Neuronal stem cell (in vitro differentiated cells): ENCODE measurements at regions not wholly inside any gene's neighbourhood (a gene's known extent, or its start where the extent isn't known, plus 50 kb on each side); places are given as distances from the start of the nearest gene placed in this dataset.

Experiments used
- DNase-seq: peaks from one replicate; pipeline ENCODE4 v3.0.0-alpha.2; 2013; ENCODE audit warnings: low spot score
- H2AFZ ChIP-seq: one replicate; pipeline ENCODE4 v1.6.1; 2013; ENCODE audit warnings: mild to moderate bottlenecking, low read length, inconsistent platforms
- H2AK5ac ChIP-seq: 2 replicates; pipeline ENCODE4 v1.6.1; 2013; ENCODE audit warnings: low read depth, mild to moderate bottlenecking, inconsistent platforms, low read length, moderate library complexity, mixed read lengths
- H2BK120ac ChIP-seq: 2 replicates; pipeline ENCODE4 v1.6.1; 2013; ENCODE audit warnings: low read depth, mild to moderate bottlenecking, inconsistent platforms, low read length, moderate library complexity, mixed read lengths
- H2BK12ac ChIP-seq: one replicate; pipeline ENCODE4 v1.6.1; 2013; ENCODE audit warnings: low read length, inconsistent platforms
- H2BK15ac ChIP-seq: 2 replicates; pipeline ENCODE4 v1.6.1; 2013; ENCODE audit warnings: mild to moderate bottlenecking, low read length, inconsistent platforms, mixed read lengths
- H2BK5ac ChIP-seq: one replicate; pipeline ENCODE4 v1.6.1; 2013; ENCODE audit warnings: inconsistent platforms, mild to moderate bottlenecking, low read length, moderate library complexity
- H3K14ac ChIP-seq: one replicate; pipeline ENCODE4 v1.6.1; 2013; ENCODE audit warnings: low read length, inconsistent platforms
- H3K18ac ChIP-seq: 2 replicates; pipeline ENCODE4 v1.6.1; 2013; ENCODE audit warnings: low read length, inconsistent platforms
- H3K23ac ChIP-seq: 2 replicates; pipeline ENCODE4 v1.6.1; 2013; ENCODE audit warnings: low read depth, mild to moderate bottlenecking, mixed read lengths, low read length, inconsistent platforms; ENCODE audit not compliant: poor library complexity
- H3K27ac ChIP-seq: replicated peaks from 3 replicates; pipeline ENCODE4 v1.5.1; 2013; ENCODE audit warnings: low read length, inconsistent platforms
- H3K27me3 ChIP-seq, 3 experiments: 2 replicates each; pipeline ENCODE4 v1.6.1; 2013; ENCODE audit warnings: low read length in 3 of 3, mild to moderate bottlenecking in 2 of 3, inconsistent platforms in 1 of 3, low read depth in 1 of 3, mixed read lengths in 1 of 3, moderate library complexity in 1 of 3; ENCODE audit not compliant: control insufficient read depth in 3 of 3, insufficient read depth in 3 of 3
- H3K36me3 ChIP-seq, 2 donors: replicated peaks in 1 of 2; 2 replicates each; pipeline ENCODE4 v1.6.1; 2013; ENCODE audit warnings: low read length in 2 of 2; ENCODE audit not compliant: control insufficient read depth in 2 of 2, insufficient read depth in 2 of 2
- H3K4ac ChIP-seq: 2 replicates; pipeline ENCODE4 v1.6.1; 2013; ENCODE audit warnings: inconsistent platforms, mild to moderate bottlenecking, low read length, moderate library complexity
- H3K4me1 ChIP-seq, 2 donors: 1 replicate in 1 of 2; 2 replicates in 1 of 2; pipeline ENCODE4 v1.6.1; 2013; ENCODE audit warnings: low read length in 2 of 2, low read depth in 1 of 2; ENCODE audit not compliant: control insufficient read depth in 2 of 2, insufficient read depth in 1 of 2
- H3K4me2 ChIP-seq: one replicate; pipeline ENCODE4 v1.6.1; 2013; ENCODE audit warnings: mild to moderate bottlenecking, low read length, inconsistent platforms; ENCODE audit not compliant: insufficient read depth, poor library complexity, severe bottlenecking
- H3K4me3 ChIP-seq, 2 donors: 2 replicates each; pipeline ENCODE4 v1.5.1; 2013; ENCODE audit warnings: low read length in 2 of 2, mild to moderate bottlenecking in 2 of 2, inconsistent platforms in 1 of 2, moderate library complexity in 1 of 2
- H3K79me1 ChIP-seq: one replicate; pipeline ENCODE4 v1.6.1; 2013; ENCODE audit warnings: low read depth, mild to moderate bottlenecking, inconsistent platforms, low read length, moderate library complexity
- H3K9ac ChIP-seq: one replicate; pipeline ENCODE4 v1.6.1; 2013; ENCODE audit warnings: mild to moderate bottlenecking, low read depth, low read length, inconsistent platforms; ENCODE audit not compliant: poor library complexity
- H3K9me3 ChIP-seq, 2 donors: replicated peaks in 1 of 2; 2 replicates each; pipeline versions ENCODE3 to v1.6.1; 2013; ENCODE audit warnings: low read length in 2 of 2, mild to moderate bottlenecking in 2 of 2, inconsistent platforms in 1 of 2, low read depth in 1 of 2, mixed read lengths in 1 of 2, moderate library complexity in 1 of 2; ENCODE audit not compliant: control insufficient read depth in 2 of 2, insufficient read depth in 1 of 2
- H4K8ac ChIP-seq: one replicate; pipeline ENCODE4 v1.6.1; 2013; ENCODE audit warnings: low read depth, mild to moderate bottlenecking, inconsistent platforms, low read length, moderate library complexity
- H4K91ac ChIP-seq: one replicate; pipeline ENCODE4 v1.6.1; 2013; ENCODE audit warnings: low read length, low read depth, mild to moderate bottlenecking, inconsistent platforms; ENCODE audit not compliant: poor library complexity
- WGBS, 2 donors: extraction: QIAGEN DNeasy Blood & Tissue Kit; methylation state at CpG; one replicate each; pipeline ENCODE4 v1.1.7; 2013; ENCODE audit warnings: missing lambda C conversion rate in 2 of 2, mixed read lengths in 1 of 2; ENCODE audit not compliant: insufficient read length in 2 of 2, insufficient replicate concordance in 1 of 2; ENCODE audit errors: extremely low coverage in 2 of 2; 5-methylcytosine and 5-hydroxymethylcytosine counted together

DNA sequence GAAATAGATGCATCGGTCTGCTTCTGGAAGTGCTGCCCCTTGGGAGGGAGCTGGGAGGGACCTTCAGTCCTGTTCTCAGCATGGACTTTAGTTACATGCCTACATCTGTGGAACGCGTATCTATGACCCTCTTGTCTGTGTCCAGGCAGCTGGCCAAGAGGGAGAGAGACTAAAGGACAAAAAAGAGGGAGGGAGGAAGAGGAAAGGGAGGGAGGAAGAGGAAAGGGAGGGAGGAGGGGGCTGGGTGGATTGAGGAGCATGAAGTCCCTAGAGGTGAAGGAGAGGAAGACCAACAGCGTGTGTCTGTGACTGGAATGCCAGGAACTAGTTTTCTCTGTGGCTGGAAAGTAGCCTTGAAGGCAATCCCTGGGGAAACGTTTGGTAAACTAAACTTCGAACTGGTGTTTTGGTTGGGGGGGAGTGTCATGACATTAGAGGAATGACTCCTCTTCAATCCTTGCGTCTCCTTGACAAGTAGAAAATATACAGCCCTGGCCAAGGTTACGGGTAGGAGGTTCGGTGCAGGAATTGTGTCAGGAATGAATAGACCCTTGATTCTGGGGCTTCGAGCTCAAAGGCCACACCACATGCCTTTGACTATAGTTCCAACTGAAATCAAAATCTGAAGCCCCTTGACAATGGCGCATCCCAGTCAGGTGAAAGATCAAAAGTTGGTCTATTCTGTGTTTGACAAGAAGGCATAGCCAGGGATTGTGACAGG, 52.0 kb upstream of the PLEKHG1 start:
- H3K36me3 ChIP-seq: no peaks in the 10 kb centered on the region
- H3K9me3 ChIP-seq: no peaks in the 10 kb centered on the region
- H3K27ac ChIP-seq: no peak overlapping the region
- H2AFZ ChIP-seq: no peak overlapping the region
- H3K27me3 ChIP-seq: peaks cover 0 to 2% (median 0%) of the 10 kb centered on the region in 3 experiments
- no peak overlapping the region for H2BK12ac ChIP-seq
- no peak overlapping the region for H2AK5ac ChIP-seq
- H4K91ac ChIP-seq: no peak overlapping the region
- DNase-seq: no peak
- H3K23ac ChIP-seq: no peak overlapping the region
- H3K4me1 ChIP-seq: peaks cover 3 to 8% of the 10 kb centered on the region in 2 donors
- no peak overlapping the region for H3K14ac ChIP-seq
- no peak overlapping the region for H2BK15ac ChIP-seq
- no peak overlapping the region for H2BK120ac ChIP-seq
- H3K9ac ChIP-seq: no peak overlapping the region
- H3K4ac ChIP-seq: no peak overlapping the region
- no peak overlapping the region for H3K18ac ChIP-seq
- no peak overlapping the region for H3K4me2 ChIP-seq
- no peaks in the 10 kb centered on the region for H3K79me1 ChIP-seq
- no peak overlapping the region for H4K8ac ChIP-seq
- no peak overlapping the region for H2BK5ac ChIP-seq
- no CpG with 5 or more reads among the region's 11 CpGs for WGBS, 2 donors
- H3K4me3 ChIP-seq: no peak overlapping the region

DNA sequence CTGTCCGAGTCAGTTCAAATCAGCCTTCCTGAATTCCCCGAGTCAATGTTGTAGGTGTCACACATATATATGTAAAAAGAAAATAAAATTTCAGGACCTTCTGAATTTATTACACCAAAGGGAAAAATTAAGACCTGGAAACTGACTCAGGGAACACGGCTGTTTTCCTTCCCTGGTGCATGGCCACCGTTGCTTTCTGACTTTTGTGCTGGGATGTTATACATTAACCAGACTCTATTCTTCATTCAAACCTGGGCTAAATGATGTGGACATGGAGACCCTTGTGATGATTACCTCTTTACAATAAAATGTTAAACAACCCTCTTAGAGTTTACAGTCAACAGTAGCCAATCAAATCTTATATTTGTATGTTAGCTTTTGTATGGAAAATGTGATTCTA, 51.4 kb upstream of the PLEKHG1 start:
- Histone ChIP-seq H3K27ac (no peak overlapping the region), H3K23ac (no peak overlapping the region), H3K4ac (no peak overlapping the region), H3K4me1 (peaks cover 3 to 8% of the 10 kb centered on the region in 2 donors), H3K18ac (no peak overlapping the region), H4K8ac (no peak overlapping the region), H3K79me1 (no peaks in the 10 kb centered on the region), H3K4me2 (no peak overlapping the region), H3K14ac (no peak overlapping the region), H2AFZ (no peak overlapping the region), H3K27me3 (no peaks in the 10 kb centered on the region), H3K4me3 (no peak overlapping the region), H3K36me3 (no peaks in the 10 kb centered on the region), H2BK120ac (no peak overlapping the region), H3K9ac (no peak overlapping the region), H2BK12ac (no peak overlapping the region), H3K9me3 (no peaks in the 10 kb centered on the region), H2BK5ac (no peak overlapping the region), H2BK15ac (no peak overlapping the region), H2AK5ac (no peak overlapping the region), H4K91ac (no peak overlapping the region)
- no CpG with 5 or more reads among the region's 4 CpGs for WGBS, 2 donors
- DNase-seq: no peak

DNA sequence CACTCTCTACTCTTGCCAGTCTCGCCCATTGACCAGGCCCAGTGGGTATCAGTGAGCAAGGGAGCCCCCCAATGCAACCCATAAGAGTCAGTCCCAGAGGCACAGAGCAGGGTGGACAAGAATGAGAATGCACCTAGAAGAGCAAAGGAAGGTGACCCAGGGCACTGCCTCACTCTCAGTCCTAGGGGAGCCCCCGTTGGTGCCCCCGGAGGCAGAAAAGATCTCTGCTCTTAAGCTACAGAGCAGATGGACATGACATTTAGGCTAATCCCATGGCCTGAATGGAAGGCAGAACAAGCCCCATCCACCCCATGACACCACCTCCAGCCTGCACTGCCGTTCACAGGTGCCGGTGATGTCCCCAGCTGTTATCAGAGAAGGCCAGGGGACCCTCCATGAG, 50.7 kb upstream of the PLEKHG1 start:
- Histone ChIP-seq H2BK120ac (no peak overlapping the region), H3K23ac (no peak overlapping the region), H3K27ac (no peak overlapping the region), H3K18ac (no peak overlapping the region), H2BK15ac (no peak overlapping the region), H3K79me1 (no peaks in the 10 kb centered on the region), H3K4me3 (no peak overlapping the region), H3K9me3 (no peaks in the 10 kb centered on the region), H3K36me3 (no peaks in the 10 kb centered on the region), H2BK12ac (no peak overlapping the region), H2BK5ac (no peak overlapping the region), H4K8ac (no peak overlapping the region), H4K91ac (no peak overlapping the region), H3K27me3 (no peaks in the 10 kb centered on the region), H3K4ac (no peak overlapping the region), H2AK5ac (no peak overlapping the region), H3K9ac (no peak overlapping the region), H3K4me1 (peaks cover 3 to 8% of the 10 kb centered on the region in 2 donors), H3K4me2 (no peak overlapping the region), H3K14ac (no peak overlapping the region), H2AFZ (no peak overlapping the region)
- DNase-seq: no peak
- WGBS, 2 donors: no CpG with 5 or more reads among the region's 5 CpGs

- no peak for DNase-seq
- Histone ChIP-seq H3K18ac (no peak overlapping the region), H4K91ac (no peak overlapping the region), H3K79me1 (no peaks in the 10 kb centered on the region), H3K9me3 (no peaks in the 10 kb centered on the region), H2AFZ (no peak overlapping the region), H3K4me1 (peaks cover 3 to 8% of the 10 kb centered on the region in 2 donors), H3K4me3 (no peak overlapping the region), H3K4me2 (no peak overlapping the region), H3K4ac (no peak overlapping the region), H2BK12ac (no peak overlapping the region), H3K14ac (no peak overlapping the region), H3K27me3 (no peaks in the 10 kb centered on the region), H3K9ac (no peak overlapping the region), H3K27ac (no peak overlapping the region), H2BK15ac (no peak overlapping the region), H2AK5ac (no peak overlapping the region), H2BK5ac (no peak overlapping the region), H2BK120ac (no peak overlapping the region), H3K36me3 (no peaks in the 10 kb centered on the region), H4K8ac (no peak overlapping the region), H3K23ac (no peak overlapping the region)
- no CpG with 5 or more reads among the region's 6 CpGs for WGBS, 2 donors
Measured at GRCh38 chr6:150549674-150550101, 50.0 kb upstream of the PLEKHG1 start.
